Activated CD4-positive, alpha-beta T cell treated with anti-CD3 and anti-CD28 coated beads, Interleukin-2, amount 50 U/mL, for 24 hours (primary cell): ENCODE measurements at regions not wholly inside any gene's neighbourhood (a gene's known extent, or its start where the extent isn't known, plus 50 kb on each side); places are given as distances from the start of the nearest gene placed in this dataset.

Source experiments
- DNase-seq, 2 donors: peaks; one replicate each; pipeline ENCODE4 v3.0.0-alpha.2; 2020; ENCODE audit warnings: low read depth in 1 of 2, low spot score in 1 of 2

DNA sequence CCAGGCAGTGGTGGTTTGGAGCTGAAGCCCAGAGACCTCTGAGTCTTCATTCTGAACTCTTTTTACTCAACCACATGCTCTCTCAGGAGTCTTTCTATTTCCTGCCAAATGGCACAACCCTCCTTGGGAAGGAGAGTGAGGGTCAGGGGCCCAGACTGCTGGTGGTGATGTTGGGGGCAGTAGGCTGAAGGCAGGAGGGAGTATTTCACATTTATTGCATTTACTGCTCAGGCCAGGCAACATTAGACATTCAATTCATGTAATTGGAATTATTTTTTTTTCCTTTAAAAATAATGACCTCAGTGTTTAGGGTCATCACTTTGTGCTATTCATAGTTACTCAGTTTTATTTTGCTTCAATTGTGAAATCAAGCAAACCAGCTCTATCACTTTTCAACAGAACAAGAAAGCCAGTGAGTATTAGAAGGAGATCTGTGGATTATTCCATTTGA lies 311.3 kb upstream of the NT5C1B start:
- no peak for DNase-seq

DNA sequence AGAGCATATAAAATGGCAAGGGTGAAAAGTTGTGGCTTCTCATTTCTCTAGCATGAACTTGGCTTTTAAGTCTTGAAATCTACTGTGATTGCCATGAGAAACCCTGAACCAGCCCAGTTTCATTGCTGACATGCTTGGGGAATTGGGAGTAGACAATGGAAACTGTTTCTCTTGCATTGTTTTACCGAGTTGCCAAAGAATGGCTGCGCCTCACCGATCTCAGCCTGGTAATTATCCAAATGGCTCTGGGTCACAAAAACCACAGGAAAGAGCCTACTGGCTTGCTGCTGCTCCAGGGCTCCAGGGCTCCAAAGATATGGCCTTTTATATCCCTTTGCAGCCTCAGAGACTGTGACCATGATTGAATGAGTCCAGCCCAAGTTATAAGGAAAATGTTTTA lies 310.4 kb upstream of the NT5C1B start:
- DNase-seq, result no peak

DNA sequence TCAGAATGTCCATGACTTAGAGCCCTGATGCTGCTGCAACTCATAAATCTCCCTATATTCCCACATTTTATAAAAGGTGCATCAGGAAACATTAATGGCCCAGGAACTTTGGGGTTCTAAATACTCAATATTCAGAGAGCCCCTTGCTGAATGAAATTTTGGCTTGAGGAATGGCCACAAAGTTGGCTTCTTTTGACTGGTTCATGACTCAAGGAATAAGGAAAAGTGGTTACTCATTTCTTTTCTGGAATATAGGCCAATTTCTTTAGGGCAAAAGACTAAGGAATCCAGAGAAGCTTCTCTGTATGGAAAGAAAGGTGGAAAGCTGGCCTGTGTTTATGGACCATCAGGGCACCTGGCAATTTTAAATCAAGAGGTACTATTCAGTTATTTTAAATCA lies 308.9 kb upstream of the NT5C1B start:
- DNase-seq, result no peak

DNA sequence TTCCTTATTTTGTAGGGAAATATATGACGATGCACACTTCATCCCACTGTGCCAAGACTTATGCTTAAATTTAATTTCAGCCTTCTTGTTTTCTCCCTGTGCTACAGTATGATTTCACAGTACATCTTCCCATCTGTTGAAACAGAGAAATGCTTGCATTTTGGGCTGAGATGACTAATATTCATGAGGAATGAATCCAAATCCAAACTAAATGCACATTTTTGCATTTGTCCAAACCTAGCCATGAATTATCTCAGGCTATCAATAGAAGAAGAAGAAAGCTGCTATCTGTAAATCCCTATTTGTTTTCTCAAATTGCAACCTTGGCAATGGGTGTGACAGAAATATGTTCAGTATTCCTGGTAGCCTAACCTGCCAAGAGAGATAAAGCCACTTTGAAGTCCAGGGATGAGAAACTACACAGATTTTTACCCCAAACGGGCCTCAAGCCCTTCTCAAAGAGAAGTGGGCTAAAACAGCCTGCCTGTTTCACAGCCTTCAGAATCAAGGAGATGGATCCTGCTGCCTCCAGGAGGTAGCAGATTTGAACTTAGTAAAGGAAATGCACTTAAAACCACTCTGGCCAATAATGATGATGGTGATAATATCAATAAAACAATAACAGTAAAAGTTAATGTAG lies 306.9 kb upstream of the NT5C1B start:
- DNase-seq, result no peak

DNA sequence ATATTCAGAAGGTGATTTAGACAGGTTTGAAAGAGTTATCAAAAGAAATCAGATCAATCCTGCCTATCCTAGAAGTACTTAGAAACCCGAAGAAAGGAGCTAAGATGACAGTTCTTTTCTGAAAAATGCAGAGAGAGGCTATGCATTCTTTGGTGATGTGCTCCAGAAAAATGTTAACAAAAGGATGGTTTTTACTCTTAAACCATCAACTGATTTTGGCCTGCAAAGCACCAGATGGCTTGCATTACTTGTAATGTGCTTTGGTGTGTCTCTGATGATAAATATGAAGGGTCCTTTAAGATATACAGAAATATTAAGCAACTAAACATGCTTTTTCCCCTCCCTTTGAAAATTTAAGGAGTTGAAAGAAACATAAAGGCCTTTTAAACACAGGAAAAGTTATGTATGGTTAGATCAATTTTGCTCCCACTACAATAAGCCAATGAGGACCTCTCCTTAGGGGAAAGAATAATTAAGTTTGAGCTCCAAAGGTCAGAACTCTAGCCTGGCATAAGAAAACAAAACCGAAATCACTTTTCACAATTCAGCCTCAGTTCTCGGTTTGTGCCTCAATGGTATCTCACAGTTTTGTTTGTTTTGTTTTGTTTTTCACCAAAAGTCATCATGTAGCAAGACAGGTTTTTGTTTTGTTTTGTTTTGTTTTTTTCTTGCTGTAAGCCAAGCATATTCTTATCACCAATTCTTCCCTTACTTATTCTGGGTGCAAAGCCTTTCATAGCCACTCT lies 302.4 kb upstream of the NT5C1B start:
- DNase-seq, result no peak

DNA sequence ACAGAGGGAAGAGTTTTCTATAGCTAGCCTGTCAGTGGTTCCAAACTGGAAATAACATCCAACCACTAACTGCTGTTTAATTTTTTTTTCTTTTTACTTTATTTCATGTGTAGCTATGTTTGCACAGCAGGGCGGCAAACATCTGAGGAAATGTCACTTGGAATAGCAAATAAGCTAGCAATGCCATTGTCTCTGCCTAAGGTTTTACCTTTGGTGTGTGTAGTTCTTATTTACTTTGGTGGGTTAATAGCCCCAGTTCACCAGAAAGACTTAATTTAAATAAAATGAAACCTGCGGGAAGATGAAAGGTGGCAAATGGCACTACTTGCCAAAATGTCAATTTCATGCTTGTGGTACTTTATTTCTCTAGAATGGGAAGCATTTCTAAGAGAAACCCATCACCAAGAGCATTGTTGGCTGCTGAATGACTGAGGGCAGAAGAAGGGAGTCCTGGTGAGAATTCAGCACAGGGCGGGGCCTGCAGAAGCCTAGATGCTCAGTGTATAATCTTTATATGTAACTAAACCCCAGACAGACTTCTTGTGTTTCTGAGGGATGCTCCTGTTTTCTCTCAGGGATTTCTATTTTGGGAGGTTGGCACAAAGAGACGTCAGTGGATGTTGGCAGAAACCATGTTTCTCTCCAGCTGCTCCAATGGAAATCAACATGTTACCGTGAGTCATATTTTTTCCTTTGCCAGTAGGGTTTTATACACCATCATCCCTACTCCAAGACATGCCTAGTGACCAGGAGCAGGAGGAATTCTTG lies 300.4 kb upstream of the NT5C1B start:
- DNase-seq, result no peak

DNA sequence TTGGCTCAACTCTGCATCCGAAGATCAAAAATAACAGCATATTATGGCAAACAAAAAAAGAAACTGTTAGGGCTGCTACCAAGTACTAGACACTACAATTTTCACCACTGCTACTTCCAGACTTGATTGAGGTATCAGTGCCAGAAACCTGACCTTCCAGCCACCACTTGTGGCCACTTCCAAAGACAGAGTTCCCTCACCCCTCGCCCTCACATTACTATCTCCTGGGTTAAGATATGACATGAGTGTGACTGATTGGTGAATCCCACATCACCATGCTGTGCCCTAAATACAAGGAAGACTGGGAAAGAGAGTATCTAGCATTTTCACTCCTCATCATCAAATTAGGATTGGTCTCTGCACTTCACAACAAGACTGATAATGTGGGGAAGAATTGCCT lies 296.1 kb upstream of the NT5C1B start:
- no peak for DNase-seq

DNA sequence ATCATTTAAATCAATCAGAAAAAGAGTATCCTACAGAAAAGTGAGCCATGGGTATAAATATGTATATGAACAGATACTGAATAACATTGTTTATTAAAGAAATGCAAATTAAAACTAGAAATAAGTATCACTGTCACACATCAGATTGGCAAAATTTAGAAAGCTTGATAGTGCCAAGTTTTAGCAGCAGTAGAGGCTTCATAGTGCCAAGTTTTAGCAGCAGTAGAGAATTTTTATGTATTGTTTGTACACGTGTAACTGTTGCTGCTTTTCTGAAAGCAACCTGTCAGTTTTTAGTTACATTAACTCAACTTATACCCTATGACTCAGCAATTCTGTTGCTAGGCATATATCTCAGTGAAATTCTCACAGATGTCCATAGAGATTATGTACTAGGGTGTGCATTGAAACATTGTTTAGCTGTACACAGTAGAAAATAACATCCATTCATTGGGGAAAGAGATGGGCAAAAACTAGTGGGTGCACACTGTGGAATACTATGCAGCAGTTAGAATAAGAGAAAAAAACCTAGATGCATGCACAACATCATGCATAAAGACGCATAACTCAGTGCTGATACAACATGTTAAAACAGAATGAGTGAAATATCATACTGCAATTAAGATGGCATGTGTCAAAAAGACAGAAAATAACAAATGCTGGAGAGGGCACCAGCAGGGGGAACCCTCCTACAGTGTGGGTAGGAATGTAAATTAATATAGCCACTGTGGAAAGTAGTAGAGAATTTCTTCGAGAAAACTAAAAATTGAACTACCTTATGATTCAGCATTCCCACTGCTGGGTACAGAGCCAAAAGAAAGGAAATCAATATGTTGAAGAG lies 294.5 kb upstream of the NT5C1B start:
- no peak for DNase-seq

DNA sequence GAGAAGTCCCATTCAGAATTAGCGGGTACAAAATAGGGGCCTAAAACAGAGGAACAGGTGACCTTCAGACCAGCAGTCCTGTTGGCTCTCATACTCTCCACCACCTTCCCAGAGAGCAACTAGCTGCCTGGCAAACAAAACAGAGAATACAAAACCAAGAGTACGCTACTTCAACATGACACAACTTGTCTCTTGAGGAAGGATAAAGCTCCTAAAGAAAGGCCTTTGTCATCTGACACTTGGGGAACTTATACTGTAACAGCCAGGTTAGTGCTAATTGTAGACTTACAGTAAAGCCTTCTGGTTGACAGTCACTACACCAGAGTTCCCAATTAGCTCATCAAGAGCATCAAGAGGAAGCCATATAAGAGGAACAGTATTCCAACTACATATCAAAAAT lies 282.1 kb upstream of the NT5C1B start:
- no peak for DNase-seq

DNA sequence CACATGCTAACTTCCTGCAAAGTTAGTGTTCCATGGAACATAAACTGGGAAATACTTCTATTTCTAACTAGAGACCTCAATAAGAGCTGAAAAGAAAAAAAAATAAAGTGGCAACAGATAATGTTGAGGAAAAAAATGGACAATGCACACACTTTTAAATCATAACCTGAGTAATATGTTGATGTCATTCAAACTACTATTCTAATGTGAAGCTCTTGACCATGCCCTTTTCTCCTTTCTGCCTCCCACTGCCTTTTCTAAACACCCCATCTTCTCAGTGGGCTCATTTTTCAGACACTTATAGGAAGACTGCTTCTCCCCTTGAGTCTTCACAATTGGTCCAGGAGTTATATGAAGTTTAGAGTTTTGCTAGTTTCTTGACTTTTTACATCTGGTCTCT lies 280.9 kb upstream of the NT5C1B start:
- no peak for DNase-seq

DNA sequence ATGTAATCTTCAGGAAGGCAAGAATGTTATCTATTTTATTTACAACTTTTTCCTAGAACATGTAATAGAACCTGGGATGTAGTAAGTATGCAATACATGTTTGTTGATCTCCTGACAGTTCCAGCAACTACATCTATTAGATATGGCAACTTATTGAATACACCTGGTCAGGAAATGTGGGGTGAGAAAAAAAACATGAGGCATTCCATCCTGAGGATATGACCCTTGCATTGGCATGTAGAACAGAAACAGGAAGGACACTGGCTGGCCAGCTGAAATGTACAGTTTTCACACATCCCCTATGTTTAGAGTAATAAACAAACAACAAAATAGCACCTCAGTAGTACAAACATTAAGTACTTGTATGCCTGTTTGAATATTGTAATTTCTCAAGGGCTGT lies 272.6 kb upstream of the NT5C1B start:
- no peak for DNase-seq

DNA sequence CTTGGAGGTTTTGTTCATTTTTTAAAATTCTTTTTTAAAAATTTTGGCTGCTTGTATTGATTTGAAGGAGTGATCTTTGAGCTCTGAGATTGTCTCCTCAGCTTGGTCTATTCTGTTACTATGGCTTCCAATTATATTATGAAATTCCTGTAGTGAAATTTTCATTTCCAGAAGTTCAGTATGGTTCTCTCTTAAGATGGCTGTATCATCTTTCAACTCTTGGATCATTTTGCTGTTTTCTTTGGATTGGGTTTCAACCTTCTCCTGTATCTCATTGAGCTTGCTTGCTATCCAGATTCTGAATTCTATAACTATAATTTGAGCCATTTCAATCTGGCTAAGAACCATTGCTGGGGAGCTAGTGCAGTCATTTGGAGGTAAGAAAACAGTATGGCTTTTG lies 270.8 kb upstream of the NT5C1B start:
- no peak for DNase-seq

DNA sequence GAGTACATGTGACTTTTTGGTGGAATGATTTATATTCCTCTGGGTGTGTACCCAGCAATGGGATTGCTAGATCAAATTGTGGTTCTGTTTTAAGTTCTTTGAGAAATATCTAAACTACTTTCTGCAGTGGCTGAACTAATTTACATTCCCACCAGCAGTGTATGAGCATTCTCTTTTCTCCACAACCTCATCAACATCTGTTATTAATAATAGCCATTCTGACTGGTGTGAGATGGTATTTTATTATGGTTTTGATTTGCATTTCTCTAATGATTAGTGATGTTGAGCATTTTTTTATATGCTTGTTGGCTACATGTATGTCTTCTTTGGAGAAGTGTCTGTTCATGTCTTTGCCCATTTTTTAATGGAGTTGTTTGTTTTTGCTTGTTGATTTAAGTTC lies 267.4 kb upstream of the NT5C1B start:
- no peak for DNase-seq

DNA sequence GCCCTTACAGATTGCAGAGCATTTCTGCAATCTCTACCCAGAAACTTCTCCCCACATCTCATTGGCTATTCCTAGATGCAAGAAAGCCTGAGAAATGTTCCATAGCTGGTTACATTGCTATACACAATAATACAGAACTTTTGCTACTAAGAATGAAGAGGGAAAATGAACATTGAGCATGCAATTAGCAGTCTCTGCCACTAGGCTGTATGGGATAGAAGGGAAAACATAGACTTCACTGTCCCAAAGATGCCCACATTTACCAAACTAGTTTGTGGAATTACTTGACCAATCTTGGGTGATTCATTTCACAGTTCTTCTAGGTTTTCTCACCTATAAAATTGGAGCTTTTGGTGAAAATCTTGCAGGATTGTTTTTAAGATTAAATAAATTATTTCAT lies 265.7 kb upstream of the NT5C1B start:
- no peak for DNase-seq

DNA sequence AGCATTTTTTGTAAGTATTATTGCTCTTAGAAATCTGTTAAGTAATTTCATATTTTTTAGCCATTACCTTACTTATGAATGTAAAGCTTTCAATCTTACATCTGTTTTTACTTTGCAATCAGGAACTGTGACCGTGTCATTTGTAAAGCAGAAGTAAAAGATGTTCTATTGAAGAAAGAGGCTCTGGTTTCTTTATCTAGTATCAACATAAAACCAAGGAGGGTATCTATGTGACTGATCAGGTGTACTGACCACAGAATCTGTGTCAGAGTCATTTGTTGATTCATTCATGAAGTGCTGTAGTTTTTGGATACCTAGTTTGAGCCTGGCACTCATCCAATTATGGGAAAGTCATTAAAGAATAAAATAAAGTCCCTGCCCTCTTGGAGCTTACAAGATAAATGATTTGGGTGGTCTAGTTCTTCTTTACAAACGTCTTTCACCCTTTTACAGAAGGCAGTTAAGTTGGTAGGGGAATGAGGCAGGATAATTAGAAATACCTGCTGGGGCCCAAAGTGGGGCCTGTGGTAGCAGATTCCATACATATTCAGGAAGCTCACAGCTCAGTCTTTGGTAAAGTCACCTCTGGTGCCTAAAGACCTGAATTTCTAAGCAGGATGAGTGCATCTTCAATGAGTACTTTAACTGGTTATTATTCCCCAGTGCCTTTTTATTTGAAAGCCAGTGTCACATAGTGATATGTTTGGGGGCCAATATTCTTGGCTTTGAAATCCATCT lies 260.6 kb upstream of the NT5C1B start:
- DNase-seq, result no peak

DNA sequence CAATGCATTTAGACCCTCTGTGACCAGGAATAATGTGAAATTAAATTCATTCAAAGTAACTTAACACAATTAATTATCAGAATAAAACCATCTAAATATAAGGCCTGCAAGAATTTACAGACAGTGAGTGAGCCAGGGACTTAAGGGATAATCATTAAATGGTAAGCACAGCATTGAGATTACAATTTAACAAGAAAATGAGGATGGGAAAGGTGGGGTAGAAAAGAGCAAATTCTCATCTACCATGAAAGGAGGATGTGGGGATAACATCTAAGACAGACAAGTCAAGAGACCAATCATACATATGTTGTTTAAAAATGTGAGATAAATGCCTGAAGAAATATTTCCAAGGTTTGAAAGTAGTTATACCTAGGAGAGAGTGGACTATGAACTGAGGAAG lies 259.3 kb upstream of the NT5C1B start:
- no peak for DNase-seq

DNA sequence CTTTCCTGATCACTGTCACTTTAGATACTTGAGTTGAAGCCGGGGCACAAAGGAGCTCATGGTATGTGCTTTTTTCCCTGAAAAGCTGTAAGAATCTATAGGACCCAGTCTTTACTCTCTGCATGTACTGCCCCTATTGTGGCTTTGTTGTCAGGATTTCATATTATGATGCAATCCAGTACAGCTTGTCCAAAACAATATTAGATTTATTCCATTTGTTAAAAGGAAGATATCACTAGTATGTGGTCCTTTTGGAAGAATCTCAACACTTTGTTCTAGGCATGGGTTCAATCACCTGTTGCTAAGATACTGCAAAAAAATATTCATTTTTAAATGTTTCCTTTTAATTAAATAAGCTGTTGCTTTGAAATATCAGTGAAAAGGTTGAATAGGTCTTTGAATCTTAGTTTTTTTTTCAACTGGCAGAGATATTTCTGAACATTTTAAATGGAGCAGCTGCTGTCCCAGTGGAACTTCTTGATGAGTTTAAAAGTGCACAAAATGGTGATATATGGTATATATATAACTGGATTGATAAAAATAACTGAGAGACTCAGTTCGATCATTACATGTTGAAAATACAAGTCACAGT lies 256.6 kb upstream of the NT5C1B start:
- DNase-seq, result no peak

DNA sequence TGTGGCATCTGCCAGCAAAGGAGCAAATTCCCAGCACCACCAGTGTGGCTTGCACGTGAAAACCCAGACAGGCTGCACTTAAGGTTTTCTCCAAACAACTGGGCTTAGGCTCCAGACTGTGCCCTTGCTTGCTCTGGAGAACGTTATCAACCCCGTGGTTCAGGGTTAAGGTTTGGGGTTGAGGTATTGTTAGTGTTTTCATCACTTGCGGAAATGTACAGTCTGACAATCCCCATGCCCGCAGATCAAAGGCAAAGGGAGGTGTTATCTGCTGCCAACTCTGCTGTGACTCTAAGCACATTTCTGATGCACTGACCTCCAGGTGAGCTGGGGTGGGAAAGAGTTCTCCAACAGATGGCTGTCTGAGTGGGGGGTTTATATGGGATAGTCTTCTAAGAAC lies 253.5 kb upstream of the NT5C1B start:
- no peak for DNase-seq

DNA sequence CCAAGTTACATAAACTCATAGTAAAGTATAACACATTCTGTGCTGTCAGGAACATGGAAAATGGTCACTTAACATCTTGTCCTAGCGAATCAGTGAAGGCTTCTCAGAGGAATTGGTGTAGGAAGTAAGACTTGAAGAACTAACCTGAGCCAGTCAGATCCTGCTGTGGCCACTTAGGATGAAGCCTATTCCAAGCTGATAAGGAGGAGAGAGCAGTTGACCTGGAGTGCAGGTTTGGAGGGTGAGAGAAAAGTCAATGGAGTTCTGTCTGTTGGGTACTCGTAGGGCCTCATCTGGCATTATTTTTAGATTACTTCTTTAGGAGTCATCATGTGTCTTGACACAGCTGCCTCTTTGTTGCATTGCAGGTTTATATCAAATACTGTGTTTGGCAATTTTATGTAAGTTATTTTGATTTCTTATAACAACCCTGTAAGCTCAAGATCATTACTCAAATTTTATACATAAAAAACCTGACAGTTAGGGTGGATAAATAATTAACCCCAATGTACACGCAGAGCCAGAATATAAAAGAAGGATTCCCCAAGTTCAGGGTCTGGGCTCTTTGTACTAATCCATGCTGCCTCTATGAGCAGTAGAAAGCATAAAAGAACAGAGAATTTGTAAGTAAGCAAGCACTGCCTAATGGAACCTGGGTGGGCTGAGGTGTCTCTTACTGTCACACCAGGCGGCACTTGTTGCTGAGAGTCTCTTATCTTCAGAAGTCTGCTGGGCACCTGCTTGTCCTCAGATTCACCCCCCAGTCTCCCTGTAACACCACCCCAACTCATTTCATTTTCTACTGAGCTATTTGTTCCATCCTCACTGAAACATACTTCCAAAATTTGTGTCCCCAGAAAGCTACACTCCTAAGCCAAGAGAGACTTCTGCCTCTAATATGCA lies 252.1 kb upstream of the NT5C1B start:
- DNase-seq, result no peak
